ENCODE measurements at regions not wholly inside any gene's neighbourhood (a gene's known extent, or its start where the extent isn't known, plus 50 kb on each side); places are given as distances from the start of the nearest gene placed in this dataset.

DNA sequence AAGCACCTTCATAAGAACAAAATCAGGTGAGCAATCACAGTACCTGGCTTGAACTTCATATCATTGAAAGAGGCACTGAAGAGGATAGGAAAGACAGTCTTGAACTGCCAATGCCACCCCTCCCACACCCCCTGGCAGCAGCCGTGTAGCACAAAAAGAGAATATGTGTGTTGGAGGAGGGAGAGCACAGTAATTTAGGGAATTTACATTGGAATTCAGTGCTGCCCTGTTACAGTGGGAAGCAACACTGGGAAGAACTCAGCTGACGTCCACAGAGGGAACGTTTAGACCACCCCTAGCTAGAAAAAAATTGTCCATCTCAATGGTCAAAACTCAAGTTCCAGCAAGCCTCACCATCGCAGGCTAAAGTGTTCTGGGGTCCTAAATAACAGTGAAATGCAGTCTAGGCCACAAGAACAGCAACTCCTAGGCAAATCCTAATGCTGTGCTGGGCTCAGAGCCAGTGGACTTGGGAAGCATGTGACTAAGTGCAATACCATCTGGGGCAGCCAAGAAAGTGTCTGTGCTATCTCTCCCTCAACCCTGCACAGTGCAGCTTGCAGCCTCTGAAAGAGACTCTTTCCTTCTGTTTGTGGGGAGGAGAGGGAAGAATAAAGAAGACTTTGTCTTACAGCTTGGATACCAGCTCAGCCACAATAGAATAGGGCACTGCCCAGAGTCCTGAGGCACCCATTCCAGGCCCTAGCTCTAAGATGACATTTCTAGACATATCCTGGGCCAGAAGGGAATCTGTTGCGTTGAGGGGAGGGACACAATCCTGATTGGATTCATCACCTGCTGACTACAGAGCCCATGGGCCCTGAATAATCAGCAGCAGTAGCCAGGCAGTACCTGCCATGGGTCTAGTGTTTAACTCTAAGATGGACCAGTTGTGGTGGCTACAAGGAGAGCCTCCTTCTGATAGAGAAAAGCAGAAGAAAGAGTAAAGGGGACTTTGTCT is 62.1 kb upstream of the VLDLR start:
- Histone ChIP-seq H4K5ac (ENCODE audit: low read depth, low read length) (peak overlapping the region; percentile 71), H2AK9ac (replicated peaks; ENCODE audit: low read depth, low read length, poor library complexity) (peak overlapping the region; percentile 59), H2BK15ac (ENCODE audit: low read depth, low read length) (peak overlapping the region; percentile 27; the same call in 2 of the 3 replicates), H4K20me1 (ENCODE audit: insufficient read depth, low read length) (no peaks in the 10 kb centered on the region), H3K23ac (ENCODE audit: low read depth, low read length) (peak overlapping the region; percentile 55; the same call in 1 of the 2 replicates), H4K91ac (ENCODE audit: insufficient read depth, low read depth, low read length) (peak overlapping the region; percentile 62), H2AFZ (replicated peaks; ENCODE audit: low read length, poor library complexity) (peak overlapping the region; percentile 83), H3K27ac (ENCODE audit: insufficient read depth, low read length) (peak overlapping the region; percentile 93), H3K9me3 (ENCODE audit: control insufficient read depth, insufficient read depth, low read length) (no peaks in the 10 kb centered on the region), H4K8ac (ENCODE audit: low read depth in 2 of 2, low read length in 2 of 2) (peak overlapping the region; percentile 1 to 73; a peak in 3 of 4 replicates), H3K9ac (ENCODE audit: low read depth, low read length) (peak overlapping the region; percentile 60), H3K4me3 (ENCODE audit: insufficient read depth, low read depth, low read length) (no peak overlapping the region), H2BK5ac (ENCODE audit: low read depth, low read length, poor library complexity, severe bottlenecking) (peak overlapping the region; percentile 89), H3K4me1 (ENCODE audit: control insufficient read depth, insufficient read depth, low read length) (peaks cover 12% of the 10 kb centered on the region), H2BK120ac (ENCODE audit: low read depth, low read length) (peak overlapping the region; percentile 94), H2AK5ac (ENCODE audit: low read depth, low read length) (peak overlapping the region; percentile 74), H3K4ac (ENCODE audit: low read depth, low read length) (peak overlapping the region; percentile 75), H3K4me2 (ENCODE audit: low read depth, low read length) (peak overlapping the region; percentile 68), H3K56ac (ENCODE audit: extremely low read depth, insufficient read depth, low read length) (peak overlapping the region; percentile 77), H3K36me3 (ENCODE audit: control insufficient read depth, insufficient read depth, low read length) (no peaks in the 10 kb centered on the region), H3K27me3 (ENCODE audit: control insufficient read depth, insufficient read depth, low read length) (no peaks in the 10 kb centered on the region), H2BK20ac (ENCODE audit: low read depth, low read length) (peak overlapping the region; percentile 97), H3K79me1 (ENCODE audit: low read depth in 1 of 2, low read length in 2 of 2) (no peaks in the 10 kb centered on the region), H3K18ac (ENCODE audit: low read depth, low read length) (peak overlapping the region; percentile 87), H3K9me1 (ENCODE audit: insufficient read depth, low read length) (peaks cover 9% of the 10 kb centered on the region; the same call in 1 of the 2 replicates), H3K14ac (replicated peaks; ENCODE audit: low read depth, low read length) (peak overlapping the region; percentile 71)
- no TSS peak for BruUV-seq (replicated peaks)
- peak; percentile 98 for ATAC-seq (ENCODE audit: low read depth)
- in situ Hi-C loops (cut with MboI; ENCODE audit: low sequenced_read_pairs) = no loop called here
- WGBS, 2 experiments (ENCODE audit: extremely low coverage in 2 of 2, insufficient read length in 1 of 2) = no CpG with 5 or more reads among the region's 5 CpGs
- dilution Hi-C loops (cut with HindIII; ENCODE audit: low sequenced_read_pairs, unreplicated experiment) = no loop called here
- ChIA-PET CTCF (no interaction called here), POLR2A (ENCODE audit: unreplicated experiment) (no interaction called here)
- TF ChIP-seq RAD21 (IDR thresholded peaks at IDR 0.05; ENCODE audit: low read length) (no peak), MAFK (IDR thresholded peaks at IDR 0.05; ENCODE audit: low read depth, low read length) (no peak), BHLHE40 (IDR thresholded peaks at IDR 0.05; ENCODE audit: low read depth, low read length) (peak; percentile 75; the same call in 1 of the 2 replicates), FOS (IDR thresholded peaks at IDR 0.05; ENCODE audit: low read depth, low read length) (0 out of 2 replicates have a peak, but pooled peaks have one; percentile 18)
- TF ChIP-seq, protein P1, sequence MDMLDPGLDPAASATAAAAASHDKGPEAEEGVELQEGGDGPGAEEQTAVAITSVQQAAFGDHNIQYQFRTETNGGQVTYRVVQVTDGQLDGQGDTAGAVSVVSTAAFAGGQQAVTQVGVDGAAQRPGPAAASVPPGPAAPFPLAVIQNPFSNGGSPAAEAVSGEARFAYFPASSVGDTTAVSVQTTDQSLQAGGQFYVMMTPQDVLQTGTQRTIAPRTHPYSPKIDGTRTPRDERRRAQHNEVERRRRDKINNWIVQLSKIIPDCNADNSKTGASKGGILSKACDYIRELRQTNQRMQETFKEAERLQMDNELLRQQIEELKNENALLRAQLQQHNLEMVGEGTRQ (IDR thresholded peaks at IDR 0.05; ENCODE audit: low read depth, low read length) = peak; percentile 56; the same call in 1 of the 2 replicates
- DNase-seq = peak; percentile 95
- intact Hi-C loops (cut with micrococcal nuclease) = loop anchor here (2.0 to 5.0 kb wide), 4 partner anchors 43 to 402 kb away; no protein-coding TSS in a partner anchor

Data from IMR-90 (cell line).